ENCODE measurements at regions not wholly inside any gene's neighbourhood (a gene's known extent, or its start where the extent isn't known, plus 50 kb on each side); places are given as distances from the start of the nearest gene placed in this dataset.

DNA sequence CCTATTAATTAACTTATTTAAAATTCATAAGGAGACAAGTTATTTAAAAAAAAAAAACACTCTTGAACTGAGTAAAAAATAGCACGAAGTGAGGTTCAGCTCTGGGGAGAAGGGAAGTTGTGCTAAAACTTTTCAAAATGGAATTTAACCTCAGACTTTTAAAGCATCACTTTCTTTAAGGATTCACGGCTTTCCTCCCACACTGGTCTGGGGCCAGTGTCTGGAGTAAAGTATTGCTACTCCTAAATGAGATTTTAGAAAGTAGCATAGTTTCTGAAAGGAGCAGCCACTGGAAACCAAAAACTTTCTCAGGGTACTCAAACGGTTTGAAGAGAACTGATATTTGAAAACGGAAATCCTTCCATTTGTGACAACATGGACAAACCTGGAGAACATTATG lies 97.7 kb upstream of the CYP1B1 start:
- Mint-ChIP-seq H3K27ac (no peak overlapping the region), H3K4me1 (peaks cover 5% of the 10 kb centered on the region in 2 donors), H3K9me3 (no peaks in the 10 kb centered on the region), H3K27me3 (ENCODE audit: low read depth in 2 of 2) (peaks cover 46 to 59% of the 10 kb centered on the region in 2 donors), H3K4me3 (no peak overlapping the region), H3K36me3 (no peaks in the 10 kb centered on the region)
- Histone ChIP-seq H3K4me1 (ENCODE audit: control insufficient read depth, insufficient read depth, low read length) (peaks cover 10% of the 10 kb centered on the region), H3K27ac (ENCODE audit: low read length) (no peak overlapping the region), H3K27me3 (ENCODE audit: control insufficient read depth, insufficient read depth, low read length) (peaks cover 10% of the 10 kb centered on the region), H3K4me3 (ENCODE audit: low read length) (no peak overlapping the region), H3K36me3 (ENCODE audit: control insufficient read depth, insufficient read depth, low read length) (no peaks in the 10 kb centered on the region), H3K9me3 (ENCODE audit: control insufficient read depth, insufficient read depth, low read length) (no peaks in the 10 kb centered on the region)
- DNase-seq: no peak
- TF ChIP-seq, protein P1, sequence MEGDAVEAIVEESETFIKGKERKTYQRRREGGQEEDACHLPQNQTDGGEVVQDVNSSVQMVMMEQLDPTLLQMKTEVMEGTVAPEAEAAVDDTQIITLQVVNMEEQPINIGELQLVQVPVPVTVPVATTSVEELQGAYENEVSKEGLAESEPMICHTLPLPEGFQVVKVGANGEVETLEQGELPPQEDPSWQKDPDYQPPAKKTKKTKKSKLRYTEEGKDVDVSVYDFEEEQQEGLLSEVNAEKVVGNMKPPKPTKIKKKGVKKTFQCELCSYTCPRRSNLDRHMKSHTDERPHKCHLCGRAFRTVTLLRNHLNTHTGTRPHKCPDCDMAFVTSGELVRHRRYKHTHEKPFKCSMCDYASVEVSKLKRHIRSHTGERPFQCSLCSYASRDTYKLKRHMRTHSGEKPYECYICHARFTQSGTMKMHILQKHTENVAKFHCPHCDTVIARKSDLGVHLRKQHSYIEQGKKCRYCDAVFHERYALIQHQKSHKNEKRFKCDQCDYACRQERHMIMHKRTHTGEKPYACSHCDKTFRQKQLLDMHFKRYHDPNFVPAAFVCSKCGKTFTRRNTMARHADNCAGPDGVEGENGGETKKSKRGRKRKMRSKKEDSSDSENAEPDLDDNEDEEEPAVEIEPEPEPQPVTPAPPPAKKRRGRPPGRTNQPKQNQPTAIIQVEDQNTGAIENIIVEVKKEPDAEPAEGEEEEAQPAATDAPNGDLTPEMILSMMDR (IDR thresholded peaks at IDR 0.05): no peak
- WGBS (ENCODE audit: insufficient coverage): 65% methylated on average over 2 of the region's 4 CpGs
- intact Hi-C loops (cut with micrococcal nuclease): no loop called here
- ATAC-seq: no peak

DNA sequence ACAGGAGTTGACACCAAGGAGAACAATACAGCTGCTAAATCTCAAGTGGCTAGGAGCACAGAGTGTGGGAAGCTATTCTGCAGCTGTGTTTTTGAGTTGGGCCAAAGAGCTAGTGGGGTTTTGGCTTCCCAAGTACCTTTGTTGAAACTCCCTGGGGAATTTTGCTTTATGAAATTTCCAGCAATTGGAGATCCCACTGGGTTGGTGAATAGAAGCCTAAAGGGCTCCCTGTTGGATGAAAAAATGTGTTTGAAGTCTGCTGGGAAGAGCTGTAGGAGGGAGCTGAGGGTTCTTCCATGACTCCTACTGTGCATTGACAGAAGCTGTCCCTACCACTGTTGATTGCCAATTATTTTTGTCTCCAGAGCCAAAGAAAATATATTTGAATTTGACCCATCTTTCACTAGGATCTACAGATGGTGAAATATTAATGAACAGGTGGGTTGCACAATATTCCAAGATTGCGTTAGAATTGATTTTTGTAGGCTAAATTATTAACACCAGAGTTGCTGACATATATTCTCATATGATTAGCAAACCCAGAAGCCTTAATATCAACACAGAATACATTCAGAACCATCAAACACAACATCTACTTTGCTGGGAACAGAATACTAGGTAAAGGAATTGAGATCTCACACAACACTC lies 95.4 kb upstream of the CYP1B1 start:
- DNase-seq (no peak), ATAC-seq (no peak)
- H3K4me3 Mint-ChIP-seq: no peak overlapping the region
- H3K36me3 Mint-ChIP-seq: no peaks in the 10 kb centered on the region
- no peak overlapping the region for H3K4me3 ChIP-seq (ENCODE audit: low read length)
- no CpG with 5 or more reads among the region's 1 CpG for WGBS (ENCODE audit: insufficient coverage)
- TF ChIP-seq, protein P1 (IDR thresholded peaks at IDR 0.05): no peak
- H3K9me3 ChIP-seq (ENCODE audit: control insufficient read depth, insufficient read depth, low read length): no peaks in the 10 kb centered on the region
- no peak overlapping the region for H3K27ac ChIP-seq (ENCODE audit: low read length)
- H3K9me3 Mint-ChIP-seq: no peaks in the 10 kb centered on the region
- H3K27me3 Mint-ChIP-seq (ENCODE audit: low read depth in 2 of 2): peaks cover 38 to 54% of the 10 kb centered on the region in 2 donors
- H3K27ac Mint-ChIP-seq: no peak overlapping the region
- H3K36me3 ChIP-seq (ENCODE audit: control insufficient read depth, insufficient read depth, low read length): no peaks in the 10 kb centered on the region
- peaks cover 2% of the 10 kb centered on the region for H3K4me1 ChIP-seq (ENCODE audit: control insufficient read depth, insufficient read depth, low read length)
- intact Hi-C loops (cut with micrococcal nuclease): no loop called here
- peaks cover 8% of the 10 kb centered on the region for H3K27me3 ChIP-seq (ENCODE audit: control insufficient read depth, insufficient read depth, low read length)
- H3K4me1 Mint-ChIP-seq: no peaks in the 10 kb centered on the region

DNA sequence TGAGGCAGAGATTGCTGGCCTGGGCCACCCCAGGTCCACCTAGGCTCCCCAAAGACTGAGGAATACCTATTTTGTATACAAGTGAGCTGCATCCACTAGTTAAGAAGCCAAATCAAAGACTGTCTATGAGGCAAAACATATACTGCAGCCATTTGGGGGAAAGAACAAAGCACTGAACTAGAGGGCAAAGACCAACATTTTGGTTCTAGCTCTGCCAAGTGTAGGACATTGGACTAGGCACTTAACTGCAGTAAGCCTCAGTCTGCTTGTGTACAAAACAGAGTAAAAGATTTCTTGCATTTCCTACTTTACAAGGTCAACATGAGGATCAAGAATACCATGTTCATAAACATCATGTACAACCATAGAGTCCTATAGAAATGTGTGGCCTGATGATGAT lies 94.8 kb upstream of the CYP1B1 start:
- Histone ChIP-seq H3K27me3 (ENCODE audit: control insufficient read depth, insufficient read depth, low read length) (peaks cover 8% of the 10 kb centered on the region), H3K9me3 (ENCODE audit: control insufficient read depth, insufficient read depth, low read length) (no peaks in the 10 kb centered on the region), H3K4me1 (ENCODE audit: control insufficient read depth, insufficient read depth, low read length) (no peaks in the 10 kb centered on the region), H3K36me3 (ENCODE audit: control insufficient read depth, insufficient read depth, low read length) (no peaks in the 10 kb centered on the region), H3K27ac (ENCODE audit: low read length) (no peak overlapping the region), H3K4me3 (ENCODE audit: low read length) (no peak overlapping the region)
- intact Hi-C loops (cut with micrococcal nuclease): no loop called here
- DNase-seq: no peak
- H3K9me3 Mint-ChIP-seq: no peaks in the 10 kb centered on the region
- no peaks in the 10 kb centered on the region for H3K36me3 Mint-ChIP-seq
- no peak overlapping the region for H3K27ac Mint-ChIP-seq
- H3K27me3 Mint-ChIP-seq (ENCODE audit: low read depth in 2 of 2): peaks cover 41 to 58% of the 10 kb centered on the region in 2 donors
- H3K4me1 Mint-ChIP-seq: no peaks in the 10 kb centered on the region
- TF ChIP-seq, protein P1 (IDR thresholded peaks at IDR 0.05): no peak
- ATAC-seq: no peak
- no peak overlapping the region for H3K4me3 Mint-ChIP-seq

DNA sequence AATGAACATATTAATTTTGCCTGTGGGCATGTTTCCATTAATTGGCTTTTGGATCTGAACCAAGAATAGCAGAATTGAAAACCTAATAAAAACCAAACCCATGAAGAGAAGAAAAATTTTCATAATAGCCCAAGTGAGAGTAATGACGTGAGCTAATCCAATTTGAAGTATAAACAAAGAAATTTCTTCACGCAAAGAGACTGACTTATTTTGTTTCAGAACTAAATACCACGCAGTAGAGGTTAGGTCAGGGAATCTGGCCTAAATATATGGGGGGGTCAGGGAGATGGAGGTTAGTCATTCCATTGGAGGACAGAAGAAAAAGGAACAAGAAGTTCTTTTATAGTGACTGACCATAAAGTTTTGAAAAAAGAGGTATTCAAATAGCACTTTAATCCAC lies 94.1 kb upstream of the CYP1B1 start:
- peaks cover 37 to 56% of the 10 kb centered on the region in 2 donors for H3K27me3 Mint-ChIP-seq (ENCODE audit: low read depth in 2 of 2)
- no peak overlapping the region for H3K27ac Mint-ChIP-seq
- H3K36me3 Mint-ChIP-seq: no peaks in the 10 kb centered on the region
- WGBS (ENCODE audit: insufficient coverage): 94% methylated on average over 3 of the region's 3 CpGs
- Histone ChIP-seq H3K27ac (ENCODE audit: low read length) (no peak overlapping the region), H3K4me1 (ENCODE audit: control insufficient read depth, insufficient read depth, low read length) (no peaks in the 10 kb centered on the region), H3K4me3 (ENCODE audit: low read length) (no peak overlapping the region), H3K36me3 (ENCODE audit: control insufficient read depth, insufficient read depth, low read length) (no peaks in the 10 kb centered on the region), H3K9me3 (ENCODE audit: control insufficient read depth, insufficient read depth, low read length) (no peaks in the 10 kb centered on the region), H3K27me3 (ENCODE audit: control insufficient read depth, insufficient read depth, low read length) (peaks cover 8% of the 10 kb centered on the region)
- no peak for DNase-seq
- H3K4me3 Mint-ChIP-seq: no peak overlapping the region
- H3K4me1 Mint-ChIP-seq: no peaks in the 10 kb centered on the region
- TF ChIP-seq, protein P1 (IDR thresholded peaks at IDR 0.05): no peak
- intact Hi-C loops (cut with micrococcal nuclease): no loop called here
- no peaks in the 10 kb centered on the region for H3K9me3 Mint-ChIP-seq
- no peak for ATAC-seq

Data from natural killer cell (primary cell).